Chondrocyte (in vitro differentiated cells): ENCODE measurements at regions not wholly inside any gene's neighbourhood (a gene's known extent, or its start where the extent isn't known, plus 50 kb on each side); places are given as distances from the start of the nearest gene placed in this dataset.
A peak's percentile ranks its signal among the peaks of the same experiment; 100 is the strongest.
"Not testable (repeated sequence)": the region's sequence is repeated elsewhere in the genome, so short reads cannot be mapped to it uniquely, and the experiment has no call there.

Experiments
- DNase-seq: peaks from one replicate; pipeline ENCODE4 v3.0.0; 2021; ENCODE audit warnings: mixed read lengths, low spot score
- H3K27ac Mint-ChIP-seq: one replicate; pipeline ENCODE4 v1.8.0; 2021; ENCODE audit warnings: mild to moderate bottlenecking, moderate library complexity, mixed read lengths; ENCODE audit not compliant: unreplicated experiment
- H3K27me3 Mint-ChIP-seq: 2 replicates; pipeline ENCODE4 v1.8.0; 2021; ENCODE audit warnings: low read depth, mixed read lengths
- H3K36me3 Mint-ChIP-seq: 2 replicates; pipeline ENCODE4 v1.8.0; 2021; ENCODE audit warnings: low read depth, mixed read lengths
- H3K4me1 Mint-ChIP-seq: 2 replicates; pipeline ENCODE4 v1.8.0; 2021; ENCODE audit warnings: low read depth, mild to moderate bottlenecking, mixed read lengths
- H3K4me3 Mint-ChIP-seq: one replicate; pipeline ENCODE4 v1.8.0; 2021; ENCODE audit warnings: mild to moderate bottlenecking, moderate library complexity, mixed read lengths; ENCODE audit not compliant: unreplicated experiment
- H3K9me3 Mint-ChIP-seq: 2 replicates; pipeline ENCODE4 v1.8.0; 2021; ENCODE audit warnings: low read depth, mixed read lengths
- TF ChIP-seq, protein P1 (sequence below): fragments of 200-600 bp; sonication (generic); IDR thresholded peaks from 2 replicates; pipeline ENCODE4 v1.5.0; 2021; ENCODE audit warnings: antibody characterized with exemption, mild to moderate bottlenecking, moderate library complexity

DNA sequence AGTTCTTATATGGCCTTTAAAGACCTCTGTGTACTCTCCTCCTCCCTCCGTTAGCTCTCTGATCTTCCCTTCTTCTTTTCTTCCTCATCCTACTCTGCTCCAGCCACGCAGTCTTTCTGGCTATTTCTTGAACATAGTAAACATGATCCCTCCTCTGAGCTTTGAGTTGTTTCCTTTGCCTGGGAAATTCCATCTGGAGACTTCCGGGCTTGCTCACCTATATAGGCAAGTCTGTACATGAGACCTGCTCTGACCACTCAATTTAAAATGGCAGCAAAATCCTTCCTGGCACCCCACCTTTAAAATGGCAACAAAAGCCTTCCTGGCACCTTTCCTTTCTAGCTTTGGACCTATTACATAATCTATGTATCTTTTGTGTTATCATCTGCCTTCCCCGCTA is 517.6 kb downstream of the TTLL7 start:
- H3K36me3 Mint-ChIP-seq, DNase-seq, H3K9me3 Mint-ChIP-seq, H3K4me1 Mint-ChIP-seq, H3K4me3 Mint-ChIP-seq, H3K27ac Mint-ChIP-seq, H3K27me3 Mint-ChIP-seq: not testable (repeated sequence)

DNA sequence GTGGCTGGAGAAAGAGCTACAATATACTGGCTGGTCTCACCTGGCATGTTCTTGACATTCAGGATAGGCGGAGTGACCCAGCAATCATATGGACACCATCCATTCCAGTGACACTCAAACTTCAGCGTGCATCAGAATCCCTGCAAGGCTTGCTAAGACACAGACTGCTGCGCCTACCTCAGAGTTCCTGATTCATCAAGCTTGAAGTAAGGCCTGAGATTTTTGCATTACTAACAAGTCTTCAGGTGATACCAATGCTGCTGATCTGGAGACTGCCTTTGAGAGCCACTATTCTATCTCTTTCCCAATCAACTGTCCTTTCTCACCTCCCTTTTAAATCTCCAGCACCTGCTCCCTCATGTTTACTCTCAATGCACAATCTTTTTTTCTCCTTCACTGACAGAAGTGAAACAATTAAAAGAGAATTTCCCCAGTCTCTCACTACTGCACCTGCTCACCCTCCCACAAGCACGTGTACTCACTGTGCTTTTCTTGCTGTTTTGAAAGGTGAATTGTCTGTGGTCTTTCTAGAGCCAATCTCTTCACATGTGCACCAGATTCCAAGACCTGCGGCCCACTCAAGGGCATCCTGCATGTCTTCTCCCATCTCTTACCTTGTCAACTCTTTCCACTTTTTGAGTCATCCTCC is 519.2 kb downstream of the TTLL7 start:
- not testable (repeated sequence) for H3K4me1 Mint-ChIP-seq, H3K9me3 Mint-ChIP-seq, DNase-seq, H3K27me3 Mint-ChIP-seq, H3K27ac Mint-ChIP-seq, H3K4me3 Mint-ChIP-seq, H3K36me3 Mint-ChIP-seq

DNA sequence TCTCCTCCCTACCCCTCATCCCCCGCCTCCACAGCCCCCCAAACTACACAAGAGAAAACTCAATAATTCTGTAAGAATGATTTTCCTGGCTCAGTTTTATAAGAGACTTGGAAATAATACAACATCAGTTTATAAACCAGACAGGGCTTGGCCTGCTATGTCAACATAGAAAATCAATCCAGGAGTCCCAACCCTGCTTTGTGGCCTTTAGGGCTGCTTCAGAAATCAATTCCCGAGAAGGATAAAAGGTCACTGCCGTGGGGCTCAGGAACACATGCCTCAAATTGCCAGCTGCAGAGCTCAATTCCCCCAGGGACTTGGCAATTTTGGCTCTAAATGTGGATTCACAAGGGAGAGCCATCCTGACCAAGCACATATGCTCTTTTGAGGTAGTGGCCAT is 520.8 kb downstream of the TTLL7 start:
- not testable (repeated sequence) for H3K27ac Mint-ChIP-seq, H3K9me3 Mint-ChIP-seq, DNase-seq, H3K4me1 Mint-ChIP-seq, H3K27me3 Mint-ChIP-seq, H3K4me3 Mint-ChIP-seq, H3K36me3 Mint-ChIP-seq

DNA sequence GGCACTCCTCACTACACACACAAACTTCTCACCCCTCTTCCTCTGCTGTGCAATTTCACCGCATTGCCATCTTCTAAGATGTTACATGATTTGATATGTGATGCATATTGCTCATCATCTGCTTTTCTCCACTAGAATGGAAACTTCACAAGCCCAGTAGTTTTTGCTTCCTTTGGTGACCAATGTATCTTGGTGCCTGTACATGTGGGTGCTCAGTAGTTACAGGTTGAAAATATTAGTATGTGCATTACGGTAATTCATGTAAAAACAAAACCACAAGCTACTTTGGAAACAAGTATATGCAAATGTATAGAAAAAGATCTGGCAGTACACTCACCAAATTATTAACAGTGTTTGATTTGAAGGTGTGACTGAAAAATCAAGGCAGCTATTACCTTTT is 522.4 kb downstream of the TTLL7 start:
- not testable (repeated sequence) for H3K27me3 Mint-ChIP-seq, H3K27ac Mint-ChIP-seq, H3K4me1 Mint-ChIP-seq, H3K9me3 Mint-ChIP-seq, DNase-seq, H3K36me3 Mint-ChIP-seq, H3K4me3 Mint-ChIP-seq

DNA sequence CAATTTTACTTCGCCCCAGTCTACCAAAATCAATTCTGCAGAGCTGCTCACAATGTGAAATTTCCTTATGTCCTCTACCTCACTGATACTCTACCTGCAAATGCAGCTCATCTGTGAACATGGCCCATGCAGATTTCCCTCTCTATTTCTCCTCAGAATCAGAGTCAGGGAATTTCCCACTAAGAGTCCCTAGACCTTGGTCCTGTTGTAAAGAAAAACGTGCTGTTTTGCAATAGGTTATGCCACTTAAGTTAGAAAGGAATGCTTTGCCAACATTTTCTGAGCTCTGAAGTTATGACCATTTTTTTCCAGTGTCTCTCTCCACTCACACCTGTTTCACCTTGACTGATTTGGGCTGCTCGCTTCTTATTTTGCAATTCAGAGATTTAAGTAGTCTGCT is 524.0 kb downstream of the TTLL7 start:
- H3K27me3 Mint-ChIP-seq, H3K36me3 Mint-ChIP-seq, DNase-seq, H3K4me1 Mint-ChIP-seq, H3K4me3 Mint-ChIP-seq, H3K27ac Mint-ChIP-seq, H3K9me3 Mint-ChIP-seq: not testable (repeated sequence)

DNA sequence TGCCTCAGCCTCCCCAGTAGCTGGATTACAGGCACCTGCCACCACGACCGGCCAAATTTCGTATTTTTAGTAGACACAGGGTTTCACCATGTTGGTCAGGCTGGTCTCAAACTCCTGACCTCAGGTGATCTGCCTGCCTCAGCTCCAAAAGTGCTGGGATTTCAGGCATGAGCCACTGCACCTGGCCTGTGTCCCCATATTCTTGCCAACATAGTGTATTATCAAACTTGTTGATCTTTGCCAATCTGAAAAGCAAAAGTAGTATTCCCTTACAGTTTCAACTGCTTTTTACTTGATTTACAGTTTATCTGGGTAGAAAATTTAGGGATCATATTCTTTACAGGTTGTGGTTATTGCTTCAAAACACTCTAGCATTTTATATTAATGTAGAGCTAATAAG is 524.9 kb downstream of the TTLL7 start:
- H3K27ac Mint-ChIP-seq, DNase-seq, H3K4me3 Mint-ChIP-seq, H3K36me3 Mint-ChIP-seq, H3K9me3 Mint-ChIP-seq, H3K27me3 Mint-ChIP-seq, H3K4me1 Mint-ChIP-seq: not testable (repeated sequence)

DNA sequence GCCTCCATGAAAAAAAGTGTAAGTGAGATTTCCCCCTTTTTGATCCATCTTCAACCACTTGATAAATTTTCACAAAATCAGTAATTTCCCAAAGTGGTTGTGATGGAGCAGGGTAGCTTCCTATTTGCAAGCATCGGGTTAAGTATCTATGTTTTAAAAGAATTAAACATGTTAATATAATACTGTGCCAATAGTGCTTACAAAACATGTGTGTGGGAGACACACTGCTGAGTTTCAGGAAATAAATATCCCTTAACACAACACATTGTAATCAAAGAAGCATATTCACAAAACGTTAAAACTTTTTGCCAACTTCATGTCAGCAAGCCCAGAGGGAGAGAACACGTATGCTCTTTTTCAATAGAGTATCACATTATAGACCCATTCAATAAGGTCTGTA is 526.9 kb downstream of the TTLL7 start:
- not testable (repeated sequence) for H3K36me3 Mint-ChIP-seq, H3K27me3 Mint-ChIP-seq, H3K4me3 Mint-ChIP-seq, H3K27ac Mint-ChIP-seq, DNase-seq, H3K9me3 Mint-ChIP-seq, H3K4me1 Mint-ChIP-seq

DNA sequence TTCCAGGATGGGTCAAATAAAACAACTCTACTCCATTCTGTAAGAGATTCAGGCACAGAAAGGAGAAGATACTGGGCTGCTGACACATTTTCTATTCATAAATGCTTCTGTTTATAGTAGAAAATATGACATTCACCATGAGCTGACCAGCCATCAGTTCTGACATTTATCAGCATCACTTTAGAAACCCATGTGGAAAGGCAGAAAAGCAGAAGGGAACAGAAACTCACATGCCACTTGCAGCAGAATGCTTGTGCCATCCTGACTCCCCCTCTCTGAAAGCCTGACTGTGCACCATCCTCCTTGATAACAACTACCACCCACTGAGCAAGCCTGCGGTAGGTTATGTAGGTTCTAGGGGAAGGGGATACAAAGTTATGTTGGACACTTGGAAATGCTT is 527.7 kb downstream of the TTLL7 start:
- not testable (repeated sequence) for H3K4me3 Mint-ChIP-seq, H3K9me3 Mint-ChIP-seq, H3K36me3 Mint-ChIP-seq, H3K4me1 Mint-ChIP-seq, H3K27ac Mint-ChIP-seq, H3K27me3 Mint-ChIP-seq, DNase-seq

DNA sequence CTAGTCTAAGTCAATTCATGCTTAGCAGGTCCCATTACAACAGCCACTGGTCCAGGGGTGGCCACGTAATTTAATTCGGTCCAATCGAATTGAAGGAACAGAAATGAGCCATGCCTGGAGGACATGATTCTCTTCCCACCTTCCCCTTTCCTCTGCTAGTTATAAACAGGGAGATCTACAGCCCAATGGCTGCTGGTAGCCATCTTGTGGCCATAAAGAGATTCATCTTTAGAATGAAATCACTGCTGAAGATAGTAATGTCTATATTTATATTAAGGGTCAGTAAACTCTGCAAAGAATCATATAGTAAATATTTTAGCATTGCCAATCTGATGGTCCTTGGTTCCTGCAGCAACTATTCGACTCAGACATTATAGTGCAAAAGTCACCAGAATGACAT is 530.6 kb downstream of the TTLL7 start:
- H3K27me3 Mint-ChIP-seq, H3K4me3 Mint-ChIP-seq, H3K9me3 Mint-ChIP-seq, H3K36me3 Mint-ChIP-seq, H3K4me1 Mint-ChIP-seq, DNase-seq, H3K27ac Mint-ChIP-seq: not testable (repeated sequence)
- TF ChIP-seq, protein P1, sequence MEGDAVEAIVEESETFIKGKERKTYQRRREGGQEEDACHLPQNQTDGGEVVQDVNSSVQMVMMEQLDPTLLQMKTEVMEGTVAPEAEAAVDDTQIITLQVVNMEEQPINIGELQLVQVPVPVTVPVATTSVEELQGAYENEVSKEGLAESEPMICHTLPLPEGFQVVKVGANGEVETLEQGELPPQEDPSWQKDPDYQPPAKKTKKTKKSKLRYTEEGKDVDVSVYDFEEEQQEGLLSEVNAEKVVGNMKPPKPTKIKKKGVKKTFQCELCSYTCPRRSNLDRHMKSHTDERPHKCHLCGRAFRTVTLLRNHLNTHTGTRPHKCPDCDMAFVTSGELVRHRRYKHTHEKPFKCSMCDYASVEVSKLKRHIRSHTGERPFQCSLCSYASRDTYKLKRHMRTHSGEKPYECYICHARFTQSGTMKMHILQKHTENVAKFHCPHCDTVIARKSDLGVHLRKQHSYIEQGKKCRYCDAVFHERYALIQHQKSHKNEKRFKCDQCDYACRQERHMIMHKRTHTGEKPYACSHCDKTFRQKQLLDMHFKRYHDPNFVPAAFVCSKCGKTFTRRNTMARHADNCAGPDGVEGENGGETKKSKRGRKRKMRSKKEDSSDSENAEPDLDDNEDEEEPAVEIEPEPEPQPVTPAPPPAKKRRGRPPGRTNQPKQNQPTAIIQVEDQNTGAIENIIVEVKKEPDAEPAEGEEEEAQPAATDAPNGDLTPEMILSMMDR: peak; percentile 55

DNA sequence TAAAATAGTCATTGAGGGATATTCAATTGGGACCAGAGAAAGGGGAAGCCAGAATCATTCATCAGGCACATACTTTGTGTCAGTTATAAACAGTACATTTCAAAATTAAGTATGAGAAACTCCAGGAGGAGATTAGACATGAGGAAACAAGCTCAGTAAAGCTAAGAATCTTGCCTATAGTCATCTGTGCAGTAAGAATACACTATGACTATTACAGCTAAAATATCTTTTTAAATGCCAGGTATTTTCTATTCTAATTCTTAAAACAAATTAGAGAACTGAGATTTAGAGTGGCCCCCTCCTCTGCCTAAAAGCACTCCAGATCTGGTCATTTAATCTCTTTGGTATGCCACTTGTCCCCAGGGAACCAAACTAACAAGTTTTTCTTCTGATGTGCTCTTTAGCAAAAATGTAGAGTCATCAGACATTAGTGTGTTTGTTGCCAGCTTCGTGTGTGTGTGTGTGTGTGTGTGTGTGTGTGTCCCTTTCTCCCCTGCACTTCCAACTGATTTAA is 541.1 kb downstream of the TTLL7 start:
- H3K36me3 Mint-ChIP-seq, H3K9me3 Mint-ChIP-seq, H3K4me3 Mint-ChIP-seq, DNase-seq, H3K27me3 Mint-ChIP-seq: not testable (repeated sequence)
- peak overlapping the region; percentile 41 for H3K27ac Mint-ChIP-seq
- H3K4me1 Mint-ChIP-seq: peaks cover 13% of the 10 kb centered on the region

DNA sequence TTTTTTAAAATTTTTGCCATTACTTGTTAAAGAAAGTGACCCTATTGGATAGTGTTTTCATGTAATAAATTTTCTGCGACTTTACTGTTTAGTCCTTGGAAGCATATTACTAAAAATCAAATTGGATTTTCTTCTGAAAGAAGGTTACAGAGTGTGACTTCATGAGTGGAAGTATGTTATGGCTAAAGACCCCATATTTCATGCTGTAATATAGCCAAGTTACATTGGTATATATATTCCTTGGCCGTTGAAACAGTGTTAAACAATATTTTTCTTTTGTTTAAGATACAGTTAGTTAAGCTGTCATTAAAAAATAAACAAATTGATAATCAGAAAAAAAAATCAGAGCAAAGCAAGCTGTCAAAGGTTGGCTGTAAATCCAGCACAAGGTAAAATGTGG is 541.7 kb downstream of the TTLL7 start:
- H3K36me3 Mint-ChIP-seq, DNase-seq, H3K27me3 Mint-ChIP-seq, H3K27ac Mint-ChIP-seq, H3K4me3 Mint-ChIP-seq, H3K9me3 Mint-ChIP-seq: not testable (repeated sequence)
- peaks cover 13% of the 10 kb centered on the region for H3K4me1 Mint-ChIP-seq

DNA sequence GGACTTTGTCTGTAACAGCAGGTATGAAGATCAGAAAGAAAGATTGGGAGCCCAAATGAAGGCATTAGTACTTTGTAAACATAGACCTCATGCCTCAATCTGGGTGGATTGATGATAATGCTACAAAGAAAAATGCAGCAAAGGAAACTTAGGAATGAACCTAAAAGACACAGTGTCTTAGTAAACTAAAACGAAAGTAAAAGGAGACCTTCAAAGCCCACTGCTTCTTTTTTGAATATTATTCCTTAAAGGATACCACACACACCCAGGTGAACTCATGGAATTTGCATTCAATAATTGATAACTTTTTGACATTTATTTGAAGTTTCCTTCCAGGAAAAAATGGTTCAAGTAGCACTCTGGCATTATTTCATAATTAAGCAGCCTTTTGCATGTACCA is 543.2 kb downstream of the TTLL7 start:
- H3K36me3 Mint-ChIP-seq, H3K9me3 Mint-ChIP-seq, H3K27ac Mint-ChIP-seq, H3K27me3 Mint-ChIP-seq, H3K4me3 Mint-ChIP-seq, DNase-seq: not testable (repeated sequence)
- H3K4me1 Mint-ChIP-seq: peaks cover 13% of the 10 kb centered on the region
